ENCODE measurements at regions not wholly inside any gene's neighbourhood (a gene's known extent, or its start where the extent isn't known, plus 50 kb on each side); places are given as distances from the start of the nearest gene placed in this dataset.

DNA sequence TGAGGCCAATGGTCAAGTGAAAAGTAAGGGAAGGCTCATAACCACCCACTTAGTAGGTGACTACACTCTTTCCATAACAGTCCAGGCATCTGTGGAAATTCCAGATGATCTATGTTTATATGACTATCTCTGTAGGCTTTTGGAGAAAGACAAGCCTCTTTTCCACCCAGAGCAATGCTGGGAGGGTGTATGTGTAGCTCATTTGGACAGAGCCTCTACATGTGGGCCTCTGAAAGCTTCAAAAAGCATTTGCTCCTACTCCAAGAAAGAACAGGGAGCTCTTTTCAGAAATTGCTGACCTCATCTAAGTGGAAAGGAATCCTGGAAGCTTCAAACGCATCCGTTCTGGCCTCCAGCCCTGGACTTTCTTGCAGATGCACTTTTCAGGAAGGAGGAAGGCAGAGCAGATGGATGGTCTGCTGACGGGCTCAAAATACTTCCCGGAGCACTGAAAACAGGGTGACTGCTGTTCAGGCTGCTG, 308.7 kb downstream of the LRATD1 start:
- TF ChIP-seq CTCF (IDR thresholded peaks at IDR 0.05 in 4 of 5, conservative IDR thresholded peaks at IDR 0.05 in 1 of 5) (no peak), POLR2A (IDR thresholded peaks at IDR 0.05) (no peak)

Measured in gastrocnemius medialis (tissue), 4 donors.